GM04503 (cell line): ENCODE measurements at regions not wholly inside any gene's neighbourhood (a gene's known extent, or its start where the extent isn't known, plus 50 kb on each side); places are given as distances from the start of the nearest gene placed in this dataset.
"Not testable (repeated sequence)": the region's sequence is repeated elsewhere in the genome, so short reads cannot be mapped to it uniquely, and the experiment has no call there.

Source experiments
- DNase-seq: peaks from one replicate; pipeline ENCODE4 v3.0.0-alpha.2; 2012; ENCODE audit warnings: low read depth

- no peak for DNase-seq
These were observed 104.6 kb downstream of the MED10 start for GRCh38 chr5:6273749-6274148.

DNA sequence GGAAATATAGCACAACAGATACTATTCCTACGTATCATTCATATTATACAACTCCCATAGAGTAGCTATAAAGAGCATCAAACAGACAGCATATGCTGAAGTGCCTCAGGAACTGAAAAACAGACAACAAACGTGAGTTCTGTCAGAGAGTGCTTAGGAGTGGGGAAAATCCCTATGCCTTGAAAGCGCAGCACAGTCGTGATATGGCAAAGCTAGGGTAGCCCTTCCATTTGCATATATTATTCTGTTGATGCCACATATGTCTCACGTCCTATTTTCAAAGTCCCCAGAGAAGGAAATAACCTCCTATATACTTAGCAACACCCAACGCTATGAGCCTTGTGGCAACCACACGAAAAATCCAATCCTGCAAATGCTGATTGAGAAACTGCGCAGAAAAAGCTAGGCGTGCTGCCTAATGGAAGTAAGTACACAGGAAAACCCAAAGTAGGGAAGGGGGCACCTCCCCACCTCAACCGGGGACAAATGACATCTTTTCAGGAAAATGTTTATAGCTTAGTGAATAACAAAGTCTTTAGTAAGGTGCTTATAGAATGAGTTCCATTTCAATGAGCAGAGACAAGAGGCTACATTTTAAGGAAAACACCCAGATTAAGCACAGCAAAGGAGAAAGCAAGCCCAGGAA, 105.1 kb downstream of the MED10 start:
- DNase-seq = no peak

DNA sequence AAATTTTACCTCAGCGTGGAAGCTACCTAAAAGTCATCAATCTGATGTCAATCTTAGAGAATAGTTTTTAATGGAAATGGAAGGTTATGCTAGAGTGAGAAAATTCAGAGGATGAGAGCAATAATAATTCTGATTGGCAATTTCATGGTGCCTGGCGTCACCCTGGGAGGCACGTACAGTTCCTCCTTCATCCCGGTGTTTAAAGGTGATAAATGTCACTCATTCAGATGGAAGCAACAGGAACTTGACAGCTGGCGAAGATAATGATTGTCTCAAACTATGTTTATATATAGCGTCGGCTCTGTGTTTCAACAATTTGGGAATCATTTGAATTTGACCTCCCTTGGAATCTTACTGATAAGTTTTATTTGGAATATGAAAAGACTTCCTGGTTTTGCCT, 108.4 kb downstream of the MED10 start:
- DNase-seq = no peak

DNA sequence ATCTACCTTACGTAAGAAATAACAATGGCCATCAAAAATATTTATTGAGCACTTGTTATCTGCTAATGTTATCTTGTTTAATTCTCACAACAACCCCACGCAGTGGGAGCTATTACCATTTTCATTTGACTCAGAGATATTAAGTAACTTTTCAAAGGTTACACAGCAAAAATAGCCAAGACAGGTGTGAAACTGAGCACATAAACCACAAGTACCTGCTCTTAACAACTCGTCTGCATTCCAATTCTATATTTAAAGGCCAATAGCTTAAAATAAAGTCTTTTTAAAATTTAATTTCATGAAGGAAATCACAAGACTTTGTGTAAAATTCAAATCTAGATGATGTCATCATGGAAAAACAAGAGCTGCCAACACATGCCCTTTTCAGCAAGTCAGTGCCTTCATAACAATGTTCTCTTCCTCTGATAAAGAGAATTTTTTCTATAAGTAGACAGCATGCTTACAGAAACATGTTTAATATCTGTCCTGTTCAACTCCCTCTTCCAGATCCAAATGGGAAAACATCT, 111.6 kb downstream of the MED10 start:
- no peak for DNase-seq

DNA sequence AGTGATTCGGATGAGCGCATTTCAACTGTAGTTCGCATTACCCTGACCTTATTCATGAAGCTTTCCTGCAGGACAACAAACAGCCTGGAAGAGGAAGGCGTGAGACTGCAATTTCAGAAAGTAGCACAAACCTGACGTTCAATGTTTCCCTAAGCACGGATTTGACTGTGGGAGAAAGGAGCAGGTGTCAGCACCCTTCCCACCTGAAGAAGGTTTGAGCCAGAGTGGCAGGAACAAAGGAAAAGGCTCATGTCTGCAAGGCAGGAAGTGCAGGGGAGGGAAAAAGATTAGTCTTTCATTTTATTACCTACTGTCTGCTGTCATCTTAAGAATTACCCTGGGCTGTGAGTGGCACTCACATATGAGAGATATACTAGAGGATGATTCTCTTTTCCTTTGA, 114.0 kb downstream of the MED10 start:
- DNase-seq = no peak

DNA sequence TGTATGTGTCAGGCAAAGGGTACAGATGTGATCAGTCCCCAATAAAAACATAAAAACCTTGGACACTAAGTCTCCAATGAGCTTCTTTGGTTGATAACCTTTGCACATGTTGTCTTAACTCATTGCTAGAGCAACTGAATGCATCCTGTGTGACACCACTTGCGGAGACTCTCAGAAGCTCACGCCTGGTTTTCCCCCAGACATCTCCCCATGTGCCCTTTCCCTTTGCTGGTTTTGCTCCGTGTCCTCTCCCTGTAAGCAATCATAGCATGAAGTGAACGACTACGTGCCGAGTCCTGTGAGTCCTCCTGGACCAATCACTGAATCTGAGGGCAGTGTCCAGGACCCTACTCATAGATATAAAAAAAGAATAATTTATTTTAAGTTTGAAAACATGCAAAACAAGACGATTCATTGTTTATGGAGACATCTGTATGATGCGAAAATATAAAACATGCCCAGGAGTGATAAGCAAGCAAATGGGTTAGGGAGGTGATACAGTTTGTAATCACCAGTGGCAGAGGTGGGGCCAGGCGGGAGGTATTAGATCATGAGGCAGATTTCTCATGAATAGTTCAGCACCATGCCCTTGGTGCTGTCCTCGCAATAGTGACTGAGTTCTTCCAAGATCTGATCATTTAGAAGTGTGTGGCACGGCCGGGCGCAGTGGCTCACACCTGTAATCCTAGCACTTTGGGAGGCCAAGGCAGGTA, 115.5 kb downstream of the MED10 start:
- no peak for DNase-seq

GRCh38 chr5:6261668-6262067, 116.7 kb downstream of the MED10 start:
- DNase-seq = no peak

DNA sequence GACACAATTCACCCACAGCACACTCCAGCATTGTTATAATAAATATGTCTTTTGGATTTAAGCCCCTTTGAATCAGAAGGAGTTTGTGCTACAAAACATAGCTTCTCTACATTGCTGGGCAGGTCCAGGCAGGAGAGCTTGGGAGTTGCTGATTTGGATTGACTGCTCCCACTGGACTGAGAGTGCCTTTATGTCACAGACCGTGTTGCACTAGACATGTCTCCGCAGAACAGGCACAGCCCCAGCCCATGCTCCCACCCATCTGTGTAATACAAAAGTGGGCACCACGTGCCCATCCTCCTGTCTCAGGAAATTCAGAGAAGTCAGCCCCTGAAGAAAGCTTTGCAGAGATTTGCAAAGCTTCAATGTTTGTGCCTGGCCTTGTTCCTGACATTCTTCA, 117.1 kb downstream of the MED10 start:
- no peak for DNase-seq

- no peak for DNase-seq
These were observed 117.5 kb downstream of the MED10 start for GRCh38 chr5:6260846-6261245.

DNA sequence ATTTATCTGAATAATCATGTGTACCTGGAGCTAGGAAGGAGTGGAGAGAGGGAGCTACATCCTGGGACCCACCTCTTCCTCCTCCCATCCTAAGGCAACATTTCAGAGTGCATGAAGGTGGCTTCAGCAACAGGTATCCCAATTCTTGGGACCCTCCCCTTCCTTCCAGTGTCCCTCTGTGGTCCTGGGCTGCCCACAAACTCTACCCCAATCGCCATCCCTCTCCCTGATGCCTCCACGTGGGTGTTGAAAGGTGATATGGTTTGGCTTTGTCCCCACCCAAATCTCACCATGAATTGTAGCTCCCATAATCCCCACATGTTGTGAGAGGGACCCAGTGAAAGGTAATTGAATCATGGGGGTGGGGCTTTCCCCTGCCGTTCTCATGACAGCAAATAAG, 121.4 kb downstream of the MED10 start:
- no peak for DNase-seq

- DNase-seq = no peak
These were observed 122.4 kb downstream of the MED10 start for GRCh38 chr5:6255956-6256355.

DNA sequence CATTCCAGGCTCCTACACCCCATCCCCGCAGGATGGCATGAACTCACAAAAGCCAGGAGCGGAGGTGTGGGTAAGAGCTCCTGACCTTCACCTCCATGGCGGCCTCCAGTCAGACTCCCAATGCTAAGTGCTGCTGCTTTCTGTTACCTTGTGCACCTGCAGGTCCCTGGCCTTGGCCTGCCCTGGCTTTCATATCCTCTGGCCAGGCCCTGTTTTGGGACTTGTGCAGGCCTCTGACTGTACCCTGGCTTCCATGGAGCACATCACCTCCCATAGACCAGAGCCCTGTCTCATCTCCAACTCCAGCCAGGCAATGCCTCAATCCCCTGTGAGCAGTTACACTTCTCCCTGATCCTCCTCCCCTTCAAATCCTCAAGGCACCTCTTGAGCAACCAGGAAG, 124.5 kb downstream of the MED10 start:
- DNase-seq = no peak

GRCh38 chr5:6253281-6253680, 125.1 kb downstream of the MED10 start:
- DNase-seq = no peak

DNA sequence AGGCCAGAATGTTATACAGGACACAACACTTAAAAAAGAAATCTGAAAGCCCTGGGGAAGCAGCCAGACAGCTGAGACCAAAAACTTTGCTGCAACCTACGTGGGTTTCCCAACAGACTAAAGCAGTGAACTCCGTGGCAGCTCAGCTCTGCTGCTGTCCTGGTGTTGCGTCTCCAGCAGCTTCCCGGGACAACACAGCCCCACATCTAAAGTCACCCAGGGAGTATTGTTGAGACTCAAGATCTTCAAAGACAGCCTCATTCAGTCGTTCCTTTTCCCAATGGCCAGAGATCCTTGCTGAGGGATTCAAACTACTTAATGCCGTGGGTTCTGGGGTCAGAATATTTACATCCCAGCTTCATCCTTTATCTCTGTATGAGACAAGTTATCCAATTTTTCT, 125.8 kb downstream of the MED10 start:
- no peak for DNase-seq

DNA sequence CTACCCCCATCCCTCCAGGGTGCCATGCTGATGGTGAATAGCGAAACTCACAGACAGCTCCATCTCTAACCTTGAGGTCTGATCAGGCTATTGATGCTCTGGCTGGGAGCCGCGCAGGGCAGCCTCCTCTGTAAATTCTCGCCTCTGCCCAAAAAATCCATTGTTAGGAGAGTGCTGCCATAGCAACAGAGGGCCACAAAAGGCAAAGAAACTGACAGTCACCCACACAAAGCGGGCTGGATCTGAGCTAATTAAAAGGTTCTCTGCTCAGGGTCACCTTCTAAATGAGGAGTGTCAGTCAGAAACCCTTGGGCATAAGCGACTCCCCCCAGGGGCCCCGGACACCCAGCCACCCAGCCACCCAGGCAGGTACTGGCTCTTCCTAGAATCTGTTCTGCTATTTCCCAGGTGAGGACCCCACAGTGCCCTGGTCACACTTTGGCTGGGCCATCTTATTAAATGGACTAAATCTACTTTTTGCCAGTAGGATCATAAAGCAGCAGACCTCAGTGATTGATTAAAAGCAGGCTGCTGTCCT, 126.7 kb downstream of the MED10 start:
- no peak for DNase-seq

- no peak for DNase-seq
These were observed 128.2 kb downstream of the MED10 start for GRCh38 chr5:6250121-6250520.

DNA sequence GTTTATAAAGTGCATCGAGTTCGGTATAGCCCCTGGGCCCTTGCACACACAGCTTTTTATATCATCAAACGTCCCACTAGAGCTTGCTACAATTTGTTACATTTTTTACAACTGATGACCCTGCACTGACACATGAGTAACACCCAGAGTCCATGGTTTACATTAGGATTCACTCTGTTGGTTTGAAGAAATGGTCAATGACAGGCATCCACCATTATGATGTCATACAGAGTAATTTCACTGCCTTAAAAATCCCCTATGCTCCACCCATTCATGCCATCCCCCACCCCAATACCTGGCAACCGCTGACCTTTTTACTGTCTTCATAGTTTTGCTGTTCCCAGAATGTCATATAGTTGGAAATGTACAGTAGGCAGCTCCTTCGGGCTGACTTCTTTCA, 130.2 kb downstream of the MED10 start:
- no peak for DNase-seq

DNA sequence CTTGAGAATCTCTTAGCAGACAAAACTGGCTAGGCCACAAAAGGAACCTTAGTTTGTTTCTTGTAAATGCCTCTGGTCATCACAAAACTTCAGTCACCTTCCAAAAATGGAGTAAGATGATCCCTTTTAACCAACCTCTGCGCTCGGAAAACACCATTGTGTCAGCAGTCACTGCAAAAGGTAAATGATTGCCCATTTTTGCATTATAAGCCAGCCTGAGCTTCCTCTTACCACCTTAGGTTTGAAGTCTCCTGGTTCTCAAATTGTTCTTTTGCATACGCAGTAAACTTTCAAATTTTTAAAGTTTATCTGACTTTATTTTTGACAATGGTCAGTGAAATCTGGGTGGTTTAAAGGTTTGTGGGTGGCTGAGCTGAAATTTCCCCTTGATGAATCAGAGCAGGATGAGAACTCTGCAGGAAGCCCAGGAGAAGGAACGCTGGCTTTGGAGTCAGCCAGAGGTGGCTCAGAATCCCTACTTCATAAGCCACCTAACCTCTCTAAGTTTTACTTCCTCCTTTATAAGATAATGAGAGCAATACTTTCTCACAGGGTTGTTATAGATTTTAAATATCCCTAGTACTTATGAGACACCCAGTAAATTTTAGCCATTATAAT, 131.4 kb downstream of the MED10 start:
- no peak for DNase-seq

- no peak for DNase-seq
These were observed 134.0 kb downstream of the MED10 start for GRCh38 chr5:6244339-6244714.

GRCh38 chr5:6243706-6244338, 134.5 kb downstream of the MED10 start:
- DNase-seq = no peak

DNA sequence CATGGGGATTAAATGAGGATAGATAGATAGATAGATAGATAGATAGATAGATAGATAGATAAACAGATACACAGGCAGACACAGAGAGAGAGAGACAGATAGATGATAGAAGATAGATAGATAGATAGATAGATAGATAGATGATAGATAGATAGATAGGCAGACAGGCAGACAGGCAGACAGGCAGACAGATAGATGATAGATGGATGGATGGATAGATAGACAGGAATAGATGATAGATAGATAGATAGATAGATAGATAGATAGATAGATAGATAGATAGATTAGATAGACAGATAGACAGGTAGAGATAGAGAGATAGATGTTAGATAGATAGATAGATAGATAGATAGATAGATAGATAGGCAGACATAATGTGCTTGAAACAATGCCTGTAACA, 137.3 kb downstream of the MED10 start:
- not testable (repeated sequence) for DNase-seq

GRCh38 chr5:6236858-6237481, 141.4 kb downstream of the MED10 start:
- no peak for DNase-seq
